ENCODE measurements at regions not wholly inside any gene's neighbourhood (a gene's known extent, or its start where the extent isn't known, plus 50 kb on each side); places are given as distances from the start of the nearest gene placed in this dataset.

DNA sequence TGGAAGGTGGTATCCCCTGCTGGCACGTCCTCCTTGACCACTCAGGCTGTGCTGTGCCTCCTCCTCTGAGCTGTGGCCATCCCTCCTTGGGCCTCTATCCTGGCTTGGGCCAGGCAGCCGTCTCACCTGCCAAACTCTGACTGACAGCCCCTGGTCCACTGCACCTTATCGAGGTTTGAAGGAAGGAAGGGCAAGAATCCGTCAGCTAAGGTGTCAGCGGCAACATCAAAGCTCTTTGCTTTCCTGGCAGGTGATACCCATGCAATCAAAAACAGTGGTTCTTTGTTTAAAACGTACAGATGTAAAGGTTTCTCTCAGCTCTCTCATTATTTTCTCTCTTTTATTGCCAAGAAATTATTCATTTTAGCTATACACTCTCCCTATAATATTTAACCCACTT, 203.9 kb downstream of the TBXT start:
- Histone ChIP-seq H3K4me3 (no peak overlapping the region), H3K36me3 (no peaks in the 10 kb centered on the region), H3K9me3 (replicated peaks) (no peaks in the 10 kb centered on the region), H3K27me3 (ENCODE audit: low read depth) (peaks cover 6% of the 10 kb centered on the region), H3K27ac (replicated peaks) (no peak overlapping the region), H3K4me1 (no peaks in the 10 kb centered on the region)
- TF ChIP-seq, protein P1, sequence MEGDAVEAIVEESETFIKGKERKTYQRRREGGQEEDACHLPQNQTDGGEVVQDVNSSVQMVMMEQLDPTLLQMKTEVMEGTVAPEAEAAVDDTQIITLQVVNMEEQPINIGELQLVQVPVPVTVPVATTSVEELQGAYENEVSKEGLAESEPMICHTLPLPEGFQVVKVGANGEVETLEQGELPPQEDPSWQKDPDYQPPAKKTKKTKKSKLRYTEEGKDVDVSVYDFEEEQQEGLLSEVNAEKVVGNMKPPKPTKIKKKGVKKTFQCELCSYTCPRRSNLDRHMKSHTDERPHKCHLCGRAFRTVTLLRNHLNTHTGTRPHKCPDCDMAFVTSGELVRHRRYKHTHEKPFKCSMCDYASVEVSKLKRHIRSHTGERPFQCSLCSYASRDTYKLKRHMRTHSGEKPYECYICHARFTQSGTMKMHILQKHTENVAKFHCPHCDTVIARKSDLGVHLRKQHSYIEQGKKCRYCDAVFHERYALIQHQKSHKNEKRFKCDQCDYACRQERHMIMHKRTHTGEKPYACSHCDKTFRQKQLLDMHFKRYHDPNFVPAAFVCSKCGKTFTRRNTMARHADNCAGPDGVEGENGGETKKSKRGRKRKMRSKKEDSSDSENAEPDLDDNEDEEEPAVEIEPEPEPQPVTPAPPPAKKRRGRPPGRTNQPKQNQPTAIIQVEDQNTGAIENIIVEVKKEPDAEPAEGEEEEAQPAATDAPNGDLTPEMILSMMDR (IDR thresholded peaks at IDR 0.05; ENCODE audit: borderline replicate concordance): no peak
- no peak for DNase-seq
- intact Hi-C loops (cut with micrococcal nuclease): no loop called here

DNA sequence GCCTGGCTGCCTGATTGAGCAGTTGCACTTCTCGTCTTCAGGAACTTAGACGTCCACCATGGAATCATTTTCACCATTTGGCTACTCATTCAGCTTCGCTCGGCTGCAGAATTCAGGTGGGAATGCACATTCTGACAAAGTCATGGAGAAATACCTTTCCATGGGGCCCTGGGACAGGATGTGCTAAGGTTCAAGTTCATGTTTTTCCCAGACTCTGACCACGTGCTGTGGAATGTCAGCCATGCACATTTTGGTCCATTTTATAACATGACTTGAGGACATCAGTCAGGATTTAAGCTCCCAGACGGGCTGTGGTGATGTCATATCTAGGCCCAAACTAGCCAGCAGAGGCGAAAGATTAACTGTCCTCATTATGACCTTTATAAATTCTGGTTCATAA, 205.3 kb downstream of the TBXT start:
- TF ChIP-seq, protein P1 (IDR thresholded peaks at IDR 0.05; ENCODE audit: borderline replicate concordance): no peak
- DNase-seq: no peak
- no peaks in the 10 kb centered on the region for H3K36me3 ChIP-seq
- no peak overlapping the region for H3K4me3 ChIP-seq
- no peaks in the 10 kb centered on the region for H3K9me3 ChIP-seq (replicated peaks)
- no peak overlapping the region for H3K27ac ChIP-seq (replicated peaks)
- no peaks in the 10 kb centered on the region for H3K4me1 ChIP-seq
- peaks cover 6% of the 10 kb centered on the region for H3K27me3 ChIP-seq (ENCODE audit: low read depth)
- intact Hi-C loops (cut with micrococcal nuclease): no loop called here

DNA sequence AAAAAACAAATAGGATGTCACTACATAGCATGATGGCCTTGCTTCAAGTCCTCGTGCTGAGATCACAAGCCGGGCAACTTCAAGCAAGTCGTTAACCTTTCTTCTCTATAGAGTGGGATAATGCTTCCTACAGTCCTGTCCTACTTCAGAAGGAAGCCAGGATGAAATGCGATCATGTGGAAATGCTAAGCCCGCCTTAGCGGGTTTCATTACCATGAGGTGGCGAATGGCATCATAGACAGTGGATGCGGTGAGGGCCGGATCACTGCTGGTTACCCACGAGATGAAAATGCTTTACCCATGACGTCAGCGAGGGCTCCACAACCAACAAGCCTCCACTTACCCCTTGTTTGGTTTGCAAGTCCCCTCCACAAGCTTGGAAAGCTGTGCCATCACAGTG, 206.4 kb downstream of the TBXT start:
- Histone ChIP-seq H3K9me3 (replicated peaks) (no peaks in the 10 kb centered on the region), H3K27me3 (ENCODE audit: low read depth) (peaks cover 10% of the 10 kb centered on the region), H3K4me3 (no peak overlapping the region), H3K27ac (replicated peaks) (no peak overlapping the region), H3K4me1 (no peaks in the 10 kb centered on the region), H3K36me3 (no peaks in the 10 kb centered on the region)
- TF ChIP-seq, protein P1 (IDR thresholded peaks at IDR 0.05; ENCODE audit: borderline replicate concordance): no peak
- intact Hi-C loops (cut with micrococcal nuclease): no loop called here
- no peak for DNase-seq

DNA sequence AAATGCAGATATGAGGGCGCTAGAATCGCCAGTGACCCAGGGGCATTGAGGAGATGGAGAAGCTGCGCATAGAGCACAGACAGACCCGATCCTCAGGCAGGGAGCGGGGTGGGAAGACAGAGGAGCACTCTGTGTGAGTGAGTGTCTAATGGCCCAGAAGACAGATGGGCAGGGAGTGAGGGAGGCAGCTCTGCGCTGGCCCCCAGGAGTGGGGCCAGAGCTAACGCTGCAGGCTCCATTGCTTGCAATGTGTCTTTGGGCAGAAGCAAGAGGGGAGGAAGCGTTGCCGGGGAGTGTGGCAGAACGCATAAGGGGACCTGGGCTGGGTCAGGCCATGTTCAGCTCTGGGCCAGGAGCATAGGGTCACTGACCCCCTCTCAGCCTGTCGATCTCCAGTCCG, 207.0 kb downstream of the TBXT start:
- no peak overlapping the region for H3K4me3 ChIP-seq
- peaks cover 10% of the 10 kb centered on the region for H3K27me3 ChIP-seq (ENCODE audit: low read depth)
- intact Hi-C loops (cut with micrococcal nuclease): no loop called here
- TF ChIP-seq, protein P1 (IDR thresholded peaks at IDR 0.05; ENCODE audit: borderline replicate concordance): no peak
- H3K36me3 ChIP-seq: no peaks in the 10 kb centered on the region
- no peak for DNase-seq
- H3K9me3 ChIP-seq (replicated peaks): no peaks in the 10 kb centered on the region
- no peak overlapping the region for H3K27ac ChIP-seq (replicated peaks)
- no peaks in the 10 kb centered on the region for H3K4me1 ChIP-seq

DNA sequence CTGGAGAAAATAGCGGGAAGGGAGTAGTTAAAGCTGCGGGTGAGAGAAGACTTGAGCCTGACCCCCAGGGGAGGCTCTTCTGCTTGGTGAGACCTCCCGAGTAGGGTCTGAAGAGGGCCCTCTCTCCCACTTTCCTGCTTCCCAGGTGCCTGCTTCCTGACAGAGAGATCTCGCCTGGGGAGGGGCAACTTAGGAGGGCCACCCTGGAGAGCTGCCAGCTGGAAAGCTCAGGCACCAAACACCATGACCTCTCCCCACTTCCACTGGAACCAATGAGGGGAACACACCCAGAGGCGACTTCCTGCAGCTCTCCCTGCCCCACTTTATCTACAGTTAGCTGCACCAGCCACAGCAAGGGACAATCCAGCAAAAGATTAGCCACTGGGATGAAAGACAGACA, 208.0 kb downstream of the TBXT start:
- no peaks in the 10 kb centered on the region for H3K4me1 ChIP-seq
- TF ChIP-seq, protein P1 (IDR thresholded peaks at IDR 0.05; ENCODE audit: borderline replicate concordance): no peak
- no peak overlapping the region for H3K4me3 ChIP-seq
- no peak overlapping the region for H3K27ac ChIP-seq (replicated peaks)
- no peaks in the 10 kb centered on the region for H3K9me3 ChIP-seq (replicated peaks)
- peaks cover 10% of the 10 kb centered on the region for H3K27me3 ChIP-seq (ENCODE audit: low read depth)
- DNase-seq: no peak
- no peaks in the 10 kb centered on the region for H3K36me3 ChIP-seq
- intact Hi-C loops (cut with micrococcal nuclease): no loop called here

DNA sequence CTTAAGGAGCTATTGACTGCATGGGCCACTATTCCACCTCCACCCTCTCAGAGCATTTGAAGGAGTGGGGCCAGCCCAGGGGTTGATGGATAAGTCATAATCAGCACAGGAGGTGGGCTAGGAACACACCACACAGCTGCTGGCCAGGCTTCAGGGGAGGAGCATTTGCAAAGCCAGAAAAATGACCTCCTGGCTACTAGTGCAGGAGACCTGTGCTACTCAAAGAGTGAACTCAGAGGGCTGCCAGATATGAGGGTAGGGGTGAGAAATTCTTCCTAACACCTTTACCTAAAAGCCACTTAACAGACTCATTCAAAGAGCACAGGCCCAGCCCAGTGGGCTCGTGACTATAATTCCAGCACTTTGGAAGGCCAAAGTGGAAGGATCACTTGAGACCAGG, 210.8 kb downstream of the TBXT start:
- intact Hi-C loops (cut with micrococcal nuclease): no loop called here
- no peaks in the 10 kb centered on the region for H3K9me3 ChIP-seq (replicated peaks)
- TF ChIP-seq, protein P1 (IDR thresholded peaks at IDR 0.05; ENCODE audit: borderline replicate concordance): no peak
- H3K27me3 ChIP-seq (ENCODE audit: low read depth): peaks cover 10% of the 10 kb centered on the region
- H3K27ac ChIP-seq (replicated peaks): no peak overlapping the region
- no peaks in the 10 kb centered on the region for H3K4me1 ChIP-seq
- no peak for DNase-seq
- H3K4me3 ChIP-seq: no peak overlapping the region
- H3K36me3 ChIP-seq: no peaks in the 10 kb centered on the region

Data from left ventricle myocardium inferior (tissue), 1 donor.